OCI-M1 (cell line): ENCODE measurements at regions not wholly inside any gene's neighbourhood (a gene's known extent, or its start where the extent isn't known, plus 50 kb on each side); places are given as distances from the start of the nearest gene placed in this dataset.
"Not testable (repeated sequence)": the region's sequence is repeated elsewhere in the genome, so short reads cannot be mapped to it uniquely, and the experiment has no call there.

Experiments used
- DNase-seq: peaks from one replicate; lab custom pipeline; 2025; lab: John Stamatoyannopoulos, UW

DNA sequence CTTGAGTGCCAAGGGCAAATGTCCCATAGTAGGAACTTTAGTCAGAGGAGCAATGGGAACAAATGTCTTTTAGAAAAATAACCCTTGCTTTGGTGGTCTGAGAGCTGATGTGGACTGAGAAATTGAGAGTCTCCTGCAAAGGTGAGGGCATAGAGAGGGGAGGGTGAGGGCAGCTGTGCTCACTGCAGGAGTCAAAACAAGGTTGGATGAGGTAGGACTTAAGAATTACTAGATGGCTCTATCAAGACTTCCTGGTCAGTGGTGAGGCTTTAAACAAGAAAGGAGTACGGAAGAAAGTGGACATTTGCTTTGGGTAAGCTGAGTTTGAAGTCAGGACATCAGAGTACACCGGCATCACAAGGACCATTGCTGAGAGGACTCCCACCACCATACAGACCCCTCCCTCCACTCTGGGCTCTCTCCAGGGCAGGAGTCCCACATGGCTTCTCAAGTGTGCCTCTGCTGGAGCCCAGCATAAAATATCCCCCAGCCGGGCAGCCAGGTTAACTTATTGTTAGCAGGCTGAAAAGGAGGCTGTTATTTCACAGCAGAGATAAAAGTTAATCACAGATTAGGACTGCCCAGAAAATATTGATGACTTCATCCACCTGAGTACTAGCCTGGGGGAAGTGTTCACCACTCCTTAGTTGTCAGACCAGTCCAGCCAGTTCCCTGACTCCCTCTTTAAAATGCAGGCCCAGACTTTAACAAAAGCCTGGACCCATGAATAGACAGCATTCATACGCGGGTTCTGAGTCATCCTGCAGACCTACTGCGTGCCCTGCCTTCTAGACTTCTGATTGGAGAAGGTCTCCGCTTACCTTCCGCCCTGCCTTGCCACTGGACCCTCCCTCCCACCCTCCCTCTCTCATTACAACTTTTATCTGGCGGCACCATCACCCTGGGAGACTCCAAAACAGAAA lies 167.2 kb downstream of the BCL2L11 start:
- DNase-seq: not testable (repeated sequence)

DNA sequence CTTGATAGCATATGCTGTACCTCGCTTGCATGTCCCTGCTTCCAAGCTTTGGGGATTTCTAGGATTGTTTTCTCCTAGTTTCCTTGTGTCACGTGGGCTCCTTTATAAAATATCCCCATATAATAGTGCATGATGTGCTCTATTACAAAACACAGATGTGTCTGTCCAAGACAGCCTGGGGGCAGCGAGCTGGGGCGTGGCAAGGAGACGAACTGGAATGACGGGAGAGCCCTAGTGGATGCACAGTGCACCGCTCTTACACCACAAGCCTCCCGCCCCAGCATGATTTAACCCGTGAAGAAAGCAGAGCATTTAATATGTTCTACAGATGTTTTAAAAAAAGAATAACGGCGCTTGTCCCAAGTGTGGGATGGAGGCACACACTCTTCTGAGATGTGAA lies 169.7 kb downstream of the BCL2L11 start:
- not testable (repeated sequence) for DNase-seq

DNA sequence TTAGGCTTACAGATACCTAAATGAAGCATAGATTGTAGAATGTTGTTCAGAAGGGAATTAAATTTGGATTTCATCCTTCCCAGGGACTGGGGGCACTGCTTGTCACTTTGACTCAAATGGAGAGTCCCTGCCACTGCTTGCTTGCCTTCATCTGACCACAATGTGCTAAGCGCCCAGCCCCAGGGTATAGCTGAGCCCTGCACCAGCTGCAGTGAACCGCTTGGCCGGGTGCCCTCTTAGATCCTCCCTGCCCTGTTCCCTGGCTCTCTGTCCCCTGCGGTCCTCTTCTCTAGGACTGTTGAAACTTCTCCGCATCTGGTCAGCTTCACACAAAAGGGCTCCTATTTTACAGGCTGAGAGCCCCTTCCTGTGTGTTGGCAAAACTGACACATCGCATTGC lies 170.9 kb downstream of the BCL2L11 start:
- DNase-seq: not testable (repeated sequence)

DNA sequence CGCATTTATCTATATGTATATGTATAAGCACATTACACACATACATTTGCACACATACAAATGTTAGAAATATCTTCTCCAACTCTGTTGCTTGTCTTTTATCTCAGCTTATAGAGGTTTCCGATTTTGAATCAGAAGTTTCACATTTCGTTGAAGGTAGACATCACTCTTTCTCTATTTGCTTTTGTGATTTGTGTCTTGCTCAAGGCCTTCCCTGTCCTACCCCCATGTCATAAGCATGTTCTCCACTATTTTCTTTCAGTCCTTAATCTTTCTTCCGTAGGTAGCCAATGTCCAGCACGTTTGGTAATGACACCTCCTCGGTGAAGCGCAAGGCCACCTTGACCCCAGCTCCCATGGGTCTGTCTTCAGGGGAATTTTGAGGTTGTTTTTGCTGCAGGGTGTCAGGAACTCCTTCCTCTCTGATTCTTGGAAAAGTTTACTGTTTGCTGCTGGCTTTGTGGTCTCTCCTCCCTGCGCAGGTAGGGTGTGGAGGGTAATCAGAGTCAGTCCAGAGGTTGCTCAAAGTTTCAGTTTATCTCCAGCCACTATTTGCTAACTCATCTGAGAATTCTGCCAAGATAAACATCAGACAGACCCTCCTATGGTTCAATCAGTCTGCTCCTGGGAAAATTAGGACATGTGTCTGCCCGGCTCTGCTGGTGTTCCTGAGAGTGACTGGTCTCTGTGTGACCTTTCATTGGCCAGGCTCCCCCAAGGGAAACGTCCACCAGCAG lies 171.7 kb downstream of the BCL2L11 start:
- DNase-seq: not testable (repeated sequence)

DNA sequence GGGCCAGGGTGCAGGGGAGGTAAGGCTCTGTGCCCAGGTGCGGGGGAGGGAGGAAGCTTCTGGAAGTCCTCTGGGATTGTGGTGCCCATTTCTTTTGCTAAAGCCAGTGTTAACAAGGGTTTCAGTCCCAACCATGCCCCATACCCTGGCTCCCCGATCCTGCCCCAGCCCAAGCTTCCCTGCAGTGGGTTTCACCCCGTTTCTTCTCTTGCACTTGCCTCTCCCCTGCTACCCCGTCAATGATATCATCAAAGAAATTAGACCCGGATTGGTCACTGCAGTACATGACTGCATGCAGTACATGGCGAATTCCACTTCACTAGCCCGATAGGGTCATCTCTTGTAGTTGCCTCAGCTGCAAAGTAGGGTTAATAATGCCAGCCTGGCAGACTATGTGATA lies 174.0 kb downstream of the BCL2L11 start:
- not testable (repeated sequence) for DNase-seq

DNA sequence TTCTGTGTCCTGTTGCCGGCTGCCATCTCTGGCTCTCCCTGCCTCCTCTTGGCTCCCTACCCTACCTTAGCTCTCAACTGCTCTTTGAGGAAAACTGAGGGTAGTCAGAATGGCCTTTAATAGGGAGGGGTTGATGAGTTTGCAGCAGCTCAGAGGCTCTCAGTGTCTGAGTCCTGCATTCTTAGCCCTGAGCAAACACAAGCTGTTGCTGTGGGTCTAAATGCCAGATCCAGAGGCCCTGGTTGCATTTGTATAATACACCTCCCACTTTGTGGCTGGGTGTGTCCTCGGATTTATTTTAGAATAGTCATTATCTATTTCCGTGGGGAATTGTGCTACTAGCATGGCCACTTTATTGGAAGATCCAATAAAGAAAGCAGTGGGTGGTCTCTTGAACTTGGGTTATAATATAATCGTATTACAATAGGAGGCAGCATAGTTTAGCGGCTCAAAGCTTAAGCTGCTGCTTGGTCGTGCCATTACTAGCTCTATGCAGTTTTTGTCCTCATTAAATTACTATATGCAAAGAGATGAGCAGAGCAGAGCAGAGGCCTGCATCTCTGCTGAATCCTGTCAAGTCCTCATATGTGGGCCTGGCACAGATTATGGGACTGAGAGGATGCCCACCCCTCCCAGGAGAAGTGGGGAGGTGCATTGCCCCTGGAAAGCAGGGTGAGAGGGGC lies 175.5 kb downstream of the BCL2L11 start:
- not testable (repeated sequence) for DNase-seq

DNA sequence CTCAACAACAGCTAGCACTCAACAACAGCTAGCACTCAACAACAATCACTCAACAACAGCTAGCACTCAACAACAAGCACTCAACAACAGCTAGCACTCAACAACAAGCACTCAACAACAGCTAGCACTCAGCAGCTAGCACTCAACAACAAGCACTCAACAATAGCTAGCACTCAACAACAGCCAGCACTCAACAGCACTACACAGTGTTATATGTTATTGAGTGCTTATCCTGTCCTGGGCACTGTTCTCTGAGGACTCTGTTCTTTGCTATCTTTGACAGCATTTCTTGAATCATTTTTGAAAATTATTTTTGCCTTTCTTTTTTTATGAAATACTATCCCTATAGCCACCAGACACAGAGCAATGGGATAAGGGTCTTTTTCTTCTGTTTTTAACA lies 176.4 kb downstream of the BCL2L11 start:
- not testable (repeated sequence) for DNase-seq

DNA sequence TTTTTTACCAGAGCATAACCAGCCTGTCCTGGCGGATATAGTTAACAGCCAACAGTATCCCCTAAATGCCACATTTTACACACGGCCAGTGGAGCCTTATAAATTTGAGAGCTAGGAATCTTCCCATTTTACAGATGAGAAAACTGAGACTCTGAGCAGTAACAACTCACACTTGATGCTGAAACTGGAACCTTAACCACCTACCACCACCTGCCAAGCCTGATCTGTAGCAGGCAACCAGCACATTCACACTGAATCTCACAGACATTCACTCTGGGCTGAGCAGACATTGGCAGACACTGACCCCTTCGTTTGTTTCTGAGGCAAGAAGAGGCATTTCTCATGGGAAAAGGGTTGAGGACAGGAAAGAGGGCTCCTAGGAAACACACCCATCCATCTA lies 178.2 kb downstream of the BCL2L11 start:
- DNase-seq: not testable (repeated sequence)

DNA sequence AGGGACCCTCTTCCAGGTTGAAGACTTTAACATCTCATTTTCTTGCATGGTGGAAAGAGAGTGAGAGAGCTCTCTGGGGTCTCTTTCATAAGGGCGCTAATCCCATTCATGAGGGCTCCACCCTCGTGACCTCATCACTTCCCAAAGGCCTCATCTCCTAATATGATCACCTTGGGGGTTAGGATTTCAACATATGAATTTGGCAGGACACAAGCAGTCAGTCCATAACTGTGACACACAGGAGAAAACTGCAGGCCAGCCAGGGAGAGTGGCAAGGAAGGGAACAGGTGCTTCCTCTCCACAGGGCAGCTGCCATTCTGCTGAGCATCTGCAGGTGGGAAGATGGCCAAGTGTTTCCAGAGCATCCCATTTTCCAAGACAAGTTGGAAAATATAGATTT lies 178.9 kb downstream of the BCL2L11 start:
- not testable (repeated sequence) for DNase-seq

DNA sequence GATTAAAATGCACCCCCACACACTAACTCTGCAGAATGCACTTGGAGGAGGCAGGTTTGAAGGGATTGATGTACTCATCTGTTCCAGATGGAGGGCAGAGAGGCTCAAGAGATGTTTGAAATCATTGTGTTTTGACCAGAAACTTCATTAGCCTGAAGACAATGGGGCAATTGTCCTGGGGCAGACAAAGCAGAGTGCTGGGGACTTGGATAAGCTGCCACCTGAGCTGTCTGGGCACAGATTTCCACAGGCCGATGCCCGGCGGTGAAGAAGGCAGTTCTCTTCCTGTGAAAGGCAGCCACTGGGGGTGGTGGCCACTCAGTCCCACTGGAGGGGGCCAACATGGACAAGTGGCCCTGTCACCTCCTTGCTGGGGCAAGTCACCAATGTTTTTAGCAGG lies 181.0 kb downstream of the BCL2L11 start:
- DNase-seq: not testable (repeated sequence)

DNA sequence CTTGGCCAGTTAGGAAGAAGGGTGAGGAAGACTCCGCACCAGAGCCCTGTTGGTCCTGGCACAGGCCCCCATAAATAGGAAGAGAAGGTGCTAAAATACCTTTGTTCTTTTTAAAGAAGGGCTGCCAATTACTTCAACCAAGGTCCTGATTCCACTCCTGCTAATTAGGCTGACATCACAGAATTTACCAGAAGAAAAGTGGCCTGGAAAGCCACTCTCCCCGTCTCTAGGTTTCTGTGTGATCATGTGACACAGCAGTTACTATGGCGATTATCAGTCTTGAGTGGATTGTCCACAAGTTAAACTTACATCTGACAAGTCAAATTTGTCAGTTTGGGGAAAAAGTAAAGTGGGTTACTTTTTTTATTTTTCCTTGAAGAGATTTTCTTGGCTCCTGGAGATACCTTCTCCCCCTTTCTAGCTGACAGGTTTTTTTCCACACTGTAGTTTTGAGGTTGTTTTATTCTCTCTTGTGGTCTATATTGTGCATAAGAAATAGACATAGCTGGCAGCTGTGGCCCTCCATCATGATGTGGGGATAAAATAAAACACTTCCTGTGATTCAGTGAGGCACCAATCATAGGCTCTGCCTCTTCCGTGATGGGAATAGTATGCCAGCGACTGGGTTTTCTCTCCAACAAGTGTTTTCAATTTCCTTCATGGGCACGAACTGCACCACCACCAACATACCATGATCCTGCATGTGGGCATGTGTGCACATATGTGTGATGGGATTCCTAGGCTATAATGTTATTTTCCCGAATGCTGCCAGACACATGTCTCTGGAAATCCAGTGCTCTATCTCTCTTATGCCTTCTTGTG lies 181.9 kb downstream of the BCL2L11 start:
- DNase-seq: not testable (repeated sequence)

DNA sequence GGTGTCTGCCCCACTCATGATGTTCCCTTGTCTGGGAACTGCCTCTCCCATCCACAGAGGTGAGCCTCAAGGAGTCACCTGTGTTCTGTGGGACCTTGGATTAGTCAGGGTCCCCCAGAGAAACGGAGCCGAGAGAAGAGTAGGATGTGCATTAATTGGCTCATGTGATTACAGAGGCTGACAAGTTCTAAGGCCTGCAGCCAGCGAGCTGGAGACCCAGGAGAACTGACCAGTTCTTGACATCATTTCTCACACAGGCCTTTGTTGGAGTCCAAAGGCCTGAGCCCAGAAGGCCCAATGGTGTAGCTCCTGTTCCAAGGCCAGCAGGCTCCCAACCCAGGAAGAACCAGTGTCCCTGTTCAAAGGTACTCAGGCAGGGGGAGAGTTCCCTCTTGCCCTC lies 186.6 kb downstream of the BCL2L11 start:
- DNase-seq: not testable (repeated sequence)

DNA sequence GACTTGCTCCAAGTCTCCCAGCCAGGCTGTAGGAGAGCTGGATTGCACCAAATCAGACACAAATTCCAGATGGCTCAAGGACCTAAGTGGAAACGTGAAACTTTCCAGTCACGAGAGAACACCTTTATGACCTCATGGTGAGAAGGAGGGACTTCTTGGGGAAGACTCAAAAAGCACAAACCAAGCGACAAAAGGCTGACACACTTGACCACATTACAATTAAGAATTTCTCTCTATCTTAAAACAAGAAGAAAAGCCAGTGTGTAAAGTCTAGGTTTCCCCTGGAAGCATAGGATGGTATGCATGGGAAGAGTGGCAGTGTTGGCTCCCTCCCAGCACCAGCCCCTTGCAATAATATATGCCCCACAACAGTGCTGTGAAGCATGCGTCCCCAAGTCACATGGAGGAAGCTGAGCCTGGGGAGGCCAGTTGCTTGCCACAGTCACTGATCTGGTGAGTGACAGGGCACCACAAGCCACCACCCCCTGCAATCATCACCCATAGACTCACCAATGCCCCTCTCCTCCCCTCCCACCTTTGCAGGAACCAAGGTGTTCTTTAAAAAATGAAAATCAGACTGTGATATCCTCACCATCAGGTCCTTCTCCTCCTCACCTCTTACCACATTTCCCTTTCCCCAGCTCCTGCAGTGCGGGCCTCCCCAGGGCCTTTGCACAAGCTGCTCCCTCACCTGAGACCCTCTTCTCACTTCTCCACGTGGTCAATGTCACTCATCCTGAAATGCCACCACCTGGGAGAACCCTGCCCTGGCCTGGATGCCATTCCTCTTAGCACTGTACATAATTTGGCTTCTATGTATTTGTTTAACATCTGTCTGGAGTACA lies 188.7 kb downstream of the BCL2L11 start:
- not testable (repeated sequence) for DNase-seq

DNA sequence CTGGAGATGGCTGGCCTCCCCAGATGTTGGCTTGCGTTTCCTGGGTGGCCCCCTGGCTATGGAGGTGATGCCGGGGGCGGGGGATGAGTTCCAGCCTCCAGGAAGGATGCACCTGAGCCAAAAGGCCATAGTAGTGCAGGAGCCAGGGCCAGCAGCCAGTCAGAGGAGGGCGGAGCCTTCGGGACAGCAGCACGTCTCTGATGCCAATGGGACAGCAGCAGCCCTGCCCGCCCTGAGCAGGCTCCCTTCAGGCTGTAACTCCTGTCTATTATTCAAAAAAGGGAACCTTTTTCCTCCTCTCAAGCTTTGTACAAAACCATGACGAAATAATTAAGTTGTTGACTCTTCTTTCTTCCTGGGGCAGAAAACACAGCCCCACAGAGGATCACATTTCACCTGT lies 189.7 kb downstream of the BCL2L11 start:
- DNase-seq: not testable (repeated sequence)

DNA sequence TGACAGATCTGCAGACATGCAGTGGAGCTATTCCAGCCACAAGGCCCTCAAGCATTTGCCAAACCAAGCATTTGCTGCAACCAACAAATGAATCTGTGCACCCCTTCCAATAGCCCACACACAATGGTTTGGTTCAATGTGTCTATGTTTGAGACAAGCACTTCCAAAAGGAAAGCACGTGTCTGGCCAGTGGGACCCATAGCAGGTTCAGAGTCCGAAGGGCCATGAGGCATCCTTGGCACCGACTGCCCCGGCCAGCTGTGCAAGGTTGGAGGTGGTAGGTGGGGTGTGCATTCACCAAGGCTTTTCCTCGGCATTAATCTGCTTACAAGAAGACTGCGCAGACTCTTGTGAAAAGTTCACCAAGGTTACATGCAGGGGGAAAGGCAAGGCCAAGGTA lies 190.9 kb downstream of the BCL2L11 start:
- not testable (repeated sequence) for DNase-seq

DNA sequence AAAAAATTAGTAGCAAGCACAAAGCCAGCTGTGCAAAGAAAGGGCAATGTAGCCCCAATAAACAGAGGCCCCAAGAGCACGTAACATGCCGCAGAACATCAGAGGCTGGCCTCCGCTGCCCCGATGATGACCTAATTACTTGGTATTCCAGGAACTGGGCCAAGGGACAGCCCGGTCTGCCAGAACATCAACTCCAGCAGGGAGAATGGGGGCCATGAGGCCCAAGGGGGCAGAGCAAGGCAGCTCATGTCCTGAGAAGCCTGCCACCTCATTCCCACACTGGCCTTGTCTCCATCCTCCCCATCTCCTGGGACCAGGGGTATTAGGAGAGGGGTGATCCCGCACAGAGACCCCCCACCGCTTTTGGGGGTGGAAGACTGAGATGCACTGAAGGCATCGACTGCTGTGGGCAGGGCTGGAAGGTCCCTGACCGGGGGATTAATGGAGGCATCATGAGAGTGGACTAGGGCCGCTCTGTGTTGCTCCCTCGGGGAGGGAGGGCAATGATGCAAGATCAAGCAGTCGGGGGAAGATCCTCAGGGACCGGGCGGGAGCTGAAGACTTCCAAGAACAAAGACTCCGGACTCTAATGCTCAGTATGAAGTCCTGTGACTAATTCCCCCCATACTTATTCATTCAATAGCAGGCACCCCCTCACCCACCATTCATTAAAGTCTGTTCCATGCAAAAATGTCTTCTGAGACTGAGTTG lies 192.3 kb downstream of the BCL2L11 start:
- not testable (repeated sequence) for DNase-seq

DNA sequence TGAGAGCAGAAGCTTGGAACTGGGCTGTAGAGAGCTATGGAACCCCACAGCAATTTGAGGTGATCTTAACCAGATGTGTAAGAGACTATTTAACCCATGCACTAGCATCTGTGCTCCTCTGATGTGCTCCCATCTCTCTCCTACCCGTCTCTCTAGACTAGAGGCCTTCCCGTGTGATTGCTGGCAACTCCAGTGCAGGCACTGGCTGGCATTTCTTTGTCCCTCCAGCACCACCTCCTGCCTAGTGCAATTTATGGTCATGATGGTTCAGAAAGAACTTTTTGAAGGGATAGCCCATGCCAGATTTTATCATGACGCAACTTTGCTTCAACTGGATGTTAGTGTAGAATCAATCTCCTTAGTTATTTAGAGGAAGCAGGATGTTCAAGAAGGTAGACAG lies 193.0 kb downstream of the BCL2L11 start:
- not testable (repeated sequence) for DNase-seq

DNA sequence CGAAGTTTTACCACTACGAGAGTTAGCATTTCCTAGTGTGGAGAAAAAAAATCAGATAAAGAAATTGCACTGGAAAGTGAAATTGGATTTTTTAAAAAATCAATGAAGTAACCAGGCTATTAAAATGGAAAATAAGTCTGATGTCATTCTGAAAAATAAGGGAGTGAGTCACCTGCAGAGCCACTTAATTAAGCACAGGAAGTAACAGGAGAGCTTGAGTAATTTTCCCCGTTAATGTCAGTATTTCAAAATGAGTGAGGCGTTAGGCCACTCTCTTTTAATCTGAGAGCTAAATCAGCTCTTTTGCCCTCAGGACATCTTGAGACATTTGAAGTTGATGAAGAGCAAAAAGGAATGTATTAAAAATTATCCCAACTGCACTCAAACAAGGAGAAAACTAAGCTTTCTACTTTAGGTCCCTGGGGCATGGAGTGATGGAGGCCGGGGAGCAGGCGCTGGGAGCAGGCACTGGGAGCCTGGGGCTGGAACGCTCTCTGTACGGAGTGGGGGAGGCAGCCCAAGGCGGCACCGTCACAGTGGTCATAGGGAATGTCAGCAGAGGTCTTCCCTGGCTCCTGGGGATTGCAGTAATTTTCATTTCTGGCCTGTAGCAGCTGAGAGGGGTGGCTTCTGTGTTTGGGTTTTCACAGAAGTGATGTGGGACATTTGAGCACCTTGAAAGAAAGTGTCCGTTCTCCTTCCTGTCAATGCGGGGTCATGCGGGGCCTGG lies 194.6 kb downstream of the BCL2L11 start:
- DNase-seq: not testable (repeated sequence)

DNA sequence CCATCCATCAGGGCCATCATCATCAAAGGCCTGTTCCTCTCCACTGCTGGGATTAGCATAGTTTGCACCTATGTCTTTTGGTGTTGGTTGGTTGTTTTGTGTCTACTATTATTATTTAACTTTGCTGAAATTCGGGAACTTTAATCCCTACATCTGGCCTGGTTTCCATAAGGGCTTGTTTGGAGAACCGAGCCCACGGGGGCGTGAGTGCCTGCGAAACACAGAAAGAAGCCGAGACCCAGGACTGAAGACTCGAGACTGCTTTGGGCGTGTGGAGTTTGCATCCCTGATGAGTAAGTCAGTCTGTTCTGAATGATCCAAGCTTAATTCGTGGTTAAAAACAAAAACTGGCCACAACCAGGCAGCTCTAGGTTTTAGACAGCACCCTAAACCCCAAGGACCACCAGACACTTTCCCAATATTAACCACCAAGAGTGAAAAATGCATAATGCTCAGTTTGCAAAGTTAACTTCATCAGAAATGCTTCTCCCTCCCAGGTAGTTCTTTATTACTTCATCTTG lies 195.6 kb downstream of the BCL2L11 start:
- not testable (repeated sequence) for DNase-seq
